Endothelial cell of umbilical vein (primary cell): ENCODE measurements at regions not wholly inside any gene's neighbourhood (a gene's known extent, or its start where the extent isn't known, plus 50 kb on each side); places are given as distances from the start of the nearest gene placed in this dataset.
"Not testable (repeated sequence)": the region's sequence is repeated elsewhere in the genome, so short reads cannot be mapped to it uniquely, and the experiment has no call there.

Source experiments
- EZH2 ChIP-seq: IDR thresholded peaks from 2 replicates; pipeline ENCODE4 v1.6.1; 2012; ENCODE audit warnings: borderline replicate concordance, low read depth, mild to moderate bottlenecking, moderate library complexity, low read length, inconsistent platforms; ENCODE audit not compliant: severe bottlenecking
- FOS ChIP-seq: IDR thresholded peaks from 2 replicates; pipeline ENCODE4 v1.6.1; 2011; ENCODE audit warnings: mild to moderate bottlenecking, low read length, moderate library complexity, borderline replicate concordance; ENCODE audit not compliant: insufficient read depth
- GATA2 ChIP-seq: IDR thresholded peaks from 2 replicates; pipeline ENCODE4 v1.7.0; 2011; ENCODE audit warnings: low read depth, mild to moderate bottlenecking, moderate library complexity, mixed read lengths, low read length; ENCODE audit not compliant: insufficient read length, insufficient read depth
- JUN ChIP-seq: IDR thresholded peaks from 2 replicates; pipeline ENCODE4 v1.6.1; 2011; ENCODE audit warnings: borderline replicate concordance, low read depth; ENCODE audit not compliant: insufficient read length, insufficient read depth
- MYC ChIP-seq: IDR thresholded peaks from one replicate; pipeline ENCODE4 v1.6.1; 2011; ENCODE audit warnings: mild to moderate bottlenecking, low read depth, low read length
- POLR2A ChIP-seq: IDR thresholded peaks from 2 replicates; pipeline ENCODE4 v1.6.1; 2012; ENCODE audit warnings: low read depth, mild to moderate bottlenecking, control low read depth, low read length
- POLR2AphosphoS5 ChIP-seq: IDR thresholded peaks from 2 replicates; pipeline ENCODE4 v1.6.1; 2012; ENCODE audit warnings: low read depth, mild to moderate bottlenecking, control low read depth, low read length, moderate library complexity; ENCODE audit not compliant: insufficient read depth
- TF ChIP-seq, protein P1 (sequence below): IDR thresholded peaks from 2 replicates; pipeline ENCODE4 v1.6.1; 2011; ENCODE audit not compliant: insufficient read depth, insufficient read length
- TF ChIP-seq, protein P2 (sequence below), 2 donors: IDR thresholded peaks; 1 replicate in 1 of 2; 2 replicates in 1 of 2; pipeline ENCODE4 v1.5.1; 2011; ENCODE audit warnings: low read length in 2 of 2, mild to moderate bottlenecking in 2 of 2, moderate library complexity in 2 of 2, control low read depth in 1 of 2, inconsistent platforms in 1 of 2, low read depth in 1 of 2; ENCODE audit not compliant: insufficient read depth in 1 of 2; ENCODE audit errors: extremely low read depth in 1 of 2

- TF ChIP-seq, protein P1, sequence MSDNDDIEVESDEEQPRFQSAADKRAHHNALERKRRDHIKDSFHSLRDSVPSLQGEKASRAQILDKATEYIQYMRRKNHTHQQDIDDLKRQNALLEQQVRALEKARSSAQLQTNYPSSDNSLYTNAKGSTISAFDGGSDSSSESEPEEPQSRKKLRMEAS = not testable (repeated sequence)
- TF ChIP-seq, protein P2, sequence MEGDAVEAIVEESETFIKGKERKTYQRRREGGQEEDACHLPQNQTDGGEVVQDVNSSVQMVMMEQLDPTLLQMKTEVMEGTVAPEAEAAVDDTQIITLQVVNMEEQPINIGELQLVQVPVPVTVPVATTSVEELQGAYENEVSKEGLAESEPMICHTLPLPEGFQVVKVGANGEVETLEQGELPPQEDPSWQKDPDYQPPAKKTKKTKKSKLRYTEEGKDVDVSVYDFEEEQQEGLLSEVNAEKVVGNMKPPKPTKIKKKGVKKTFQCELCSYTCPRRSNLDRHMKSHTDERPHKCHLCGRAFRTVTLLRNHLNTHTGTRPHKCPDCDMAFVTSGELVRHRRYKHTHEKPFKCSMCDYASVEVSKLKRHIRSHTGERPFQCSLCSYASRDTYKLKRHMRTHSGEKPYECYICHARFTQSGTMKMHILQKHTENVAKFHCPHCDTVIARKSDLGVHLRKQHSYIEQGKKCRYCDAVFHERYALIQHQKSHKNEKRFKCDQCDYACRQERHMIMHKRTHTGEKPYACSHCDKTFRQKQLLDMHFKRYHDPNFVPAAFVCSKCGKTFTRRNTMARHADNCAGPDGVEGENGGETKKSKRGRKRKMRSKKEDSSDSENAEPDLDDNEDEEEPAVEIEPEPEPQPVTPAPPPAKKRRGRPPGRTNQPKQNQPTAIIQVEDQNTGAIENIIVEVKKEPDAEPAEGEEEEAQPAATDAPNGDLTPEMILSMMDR (IDR thresholded peaks at IDR 0.05; ENCODE audit: extremely low read depth in 1 of 2, insufficient read depth in 1 of 2, low read depth in 1 of 2, low read length in 2 of 2) = not testable (repeated sequence)
- TF ChIP-seq POLR2A, MYC, EZH2, POLR2AphosphoS5, FOS, GATA2, JUN: not testable (repeated sequence)
Observed at GRCh38 chr1:29997818-29998217, 725.6 kb downstream of the MATN1 start.
